ENCODE measurements at regions not wholly inside any gene's neighbourhood (a gene's known extent, or its start where the extent isn't known, plus 50 kb on each side); places are given as distances from the start of the nearest gene placed in this dataset.
"Not testable (repeated sequence)": the region's sequence is repeated elsewhere in the genome, so short reads cannot be mapped to it uniquely, and the experiment has no call there.

DNA sequence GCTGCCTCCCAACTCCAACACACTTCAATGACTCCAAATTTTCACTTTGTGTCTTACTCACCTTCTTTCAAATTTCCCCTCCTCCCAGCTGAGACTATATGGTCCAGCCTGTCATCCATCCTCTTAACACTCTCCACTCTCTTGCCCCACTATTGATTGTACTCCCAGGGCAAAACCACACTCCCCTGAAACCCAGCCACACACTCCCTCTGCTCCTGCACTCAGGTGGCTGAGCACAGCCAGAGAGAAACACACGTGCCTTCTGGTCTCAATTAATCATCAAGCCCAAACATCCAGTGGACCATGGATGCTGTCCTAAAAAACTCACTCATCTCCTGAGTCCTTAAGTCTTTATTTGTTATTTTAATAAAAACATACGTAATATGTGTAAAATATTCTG is 1026.4 kb downstream of the KCNJ18 start:
- no peaks in the 10 kb centered on the region for H3K27me3 ChIP-seq
- intact Hi-C loops (cut with DNase I; ENCODE audit: low total_unique reads) = loop anchor here (5.0 kb wide), 1 partner anchor 41 kb away; no protein-coding TSS in a partner anchor
- no peak for DNase-seq
- H3K27ac ChIP-seq = no peak overlapping the region
- 14 to 36% (median 34%) methylated on average over 2 of the region's 2 CpGs for WGBS, 5 donors
- no peak overlapping the region for H3K4me3 ChIP-seq
- TF ChIP-seq POLR2AphosphoS5 (IDR thresholded peaks at IDR 0.05) (no peak), POLR2A (IDR thresholded peaks at IDR 0.05) (no peak), EP300 (IDR thresholded peaks at IDR 0.05) (no peak)
- TF ChIP-seq, protein P1, sequence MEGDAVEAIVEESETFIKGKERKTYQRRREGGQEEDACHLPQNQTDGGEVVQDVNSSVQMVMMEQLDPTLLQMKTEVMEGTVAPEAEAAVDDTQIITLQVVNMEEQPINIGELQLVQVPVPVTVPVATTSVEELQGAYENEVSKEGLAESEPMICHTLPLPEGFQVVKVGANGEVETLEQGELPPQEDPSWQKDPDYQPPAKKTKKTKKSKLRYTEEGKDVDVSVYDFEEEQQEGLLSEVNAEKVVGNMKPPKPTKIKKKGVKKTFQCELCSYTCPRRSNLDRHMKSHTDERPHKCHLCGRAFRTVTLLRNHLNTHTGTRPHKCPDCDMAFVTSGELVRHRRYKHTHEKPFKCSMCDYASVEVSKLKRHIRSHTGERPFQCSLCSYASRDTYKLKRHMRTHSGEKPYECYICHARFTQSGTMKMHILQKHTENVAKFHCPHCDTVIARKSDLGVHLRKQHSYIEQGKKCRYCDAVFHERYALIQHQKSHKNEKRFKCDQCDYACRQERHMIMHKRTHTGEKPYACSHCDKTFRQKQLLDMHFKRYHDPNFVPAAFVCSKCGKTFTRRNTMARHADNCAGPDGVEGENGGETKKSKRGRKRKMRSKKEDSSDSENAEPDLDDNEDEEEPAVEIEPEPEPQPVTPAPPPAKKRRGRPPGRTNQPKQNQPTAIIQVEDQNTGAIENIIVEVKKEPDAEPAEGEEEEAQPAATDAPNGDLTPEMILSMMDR (IDR thresholded peaks at IDR 0.05) = no peak
- no peaks in the 10 kb centered on the region for H3K36me3 ChIP-seq
- no peaks in the 10 kb centered on the region for H3K4me1 ChIP-seq
- H3K9me3 ChIP-seq = peaks cover 0 to 68% (median 43%) of the 10 kb centered on the region in 4 donors

DNA sequence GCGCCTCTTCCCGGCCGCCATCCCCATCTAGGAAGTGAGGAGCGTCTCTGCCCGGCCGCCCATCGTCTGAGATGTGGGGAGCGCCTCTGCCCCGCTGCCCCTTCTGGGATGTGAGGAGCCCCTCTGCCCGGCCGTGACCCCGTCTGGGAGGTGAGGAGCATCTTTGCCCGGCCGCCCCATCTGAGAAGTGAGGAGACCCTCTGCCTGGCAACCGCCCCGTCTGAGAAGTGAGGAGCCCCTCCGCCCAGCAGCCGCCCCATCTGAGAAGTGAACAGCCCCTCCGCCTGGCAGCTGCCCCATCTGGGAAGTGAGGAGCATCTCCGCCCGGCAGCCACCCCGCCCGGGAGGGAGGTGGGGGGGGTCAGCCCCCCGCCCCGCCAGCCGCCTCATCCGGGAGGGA is 1048.7 kb downstream of the KCNJ18 start:
- H3K36me3 ChIP-seq; H3K27me3 ChIP-seq; H3K4me3 ChIP-seq; H3K27ac ChIP-seq; DNase-seq; intact Hi-C loops (cut with DNase I; ENCODE audit: low total_unique reads); H3K4me1 ChIP-seq: not testable (repeated sequence)
- H3K9me3 ChIP-seq = peaks cover 13 to 83% (median 53%) of the 10 kb centered on the region in 4 donors
- 87 to 93% (median 91%) methylated on average over 17 to 27 of the region's 27 CpGs for WGBS, 5 donors

All from stomach (tissue), 8 donors.